Endodermal cell (in vitro differentiated cells): ENCODE measurements at regions not wholly inside any gene's neighbourhood (a gene's known extent, or its start where the extent isn't known, plus 50 kb on each side); places are given as distances from the start of the nearest gene placed in this dataset.

Experiments
- DNase-seq: peaks from one replicate; pipeline ENCODE4 v3.0.0-alpha.2; 2017
- H3K27ac ChIP-seq: 2 replicates; pipeline ENCODE4 v1.5.1; 2013; ENCODE audit warnings: mild to moderate bottlenecking, low read depth, low read length, moderate library complexity
- H3K27me3 ChIP-seq: 2 replicates; pipeline ENCODE4 v1.6.1; 2013; ENCODE audit warnings: mild to moderate bottlenecking, low read length, moderate library complexity; ENCODE audit not compliant: insufficient read depth, control insufficient read depth, poor library complexity, severe bottlenecking
- H3K36me3 ChIP-seq: 2 replicates; pipeline ENCODE4 v1.7.0; 2013; ENCODE audit warnings: mild to moderate bottlenecking, low read length, moderate library complexity; ENCODE audit not compliant: control insufficient read depth, insufficient read depth
- H3K4me1 ChIP-seq: one replicate; pipeline ENCODE4 v1.7.0; 2013; ENCODE audit warnings: low read length; ENCODE audit not compliant: control insufficient read depth, insufficient read depth
- H3K4me3 ChIP-seq: 2 replicates; pipeline ENCODE4 v1.5.1; 2013; ENCODE audit warnings: mild to moderate bottlenecking, low read length, moderate library complexity
- H3K9ac ChIP-seq: 2 replicates; pipeline ENCODE4 v1.6.1; 2013; ENCODE audit warnings: mild to moderate bottlenecking, low read length, moderate library complexity; ENCODE audit not compliant: poor library complexity, severe bottlenecking; ENCODE audit errors: extremely low read depth
- H3K9me3 ChIP-seq: 2 replicates; pipeline ENCODE4 v1.6.1; 2013; ENCODE audit warnings: mild to moderate bottlenecking, low read length, moderate library complexity; ENCODE audit not compliant: control insufficient read depth
- H3K27ac Mint-ChIP-seq: 2 replicates; pipeline ENCODE4 v1.8.0; 2020; ENCODE audit warnings: mixed read lengths
- H3K27me3 Mint-ChIP-seq: 2 replicates; pipeline ENCODE4 v1.8.0; 2021; ENCODE audit warnings: mild to moderate bottlenecking, mixed read lengths; ENCODE audit not compliant: insufficient read depth
- H3K36me3 Mint-ChIP-seq: 2 replicates; pipeline ENCODE4 v1.8.0; 2020; ENCODE audit warnings: low read depth, mixed read lengths
- H3K4me1 Mint-ChIP-seq: 2 replicates; pipeline ENCODE4 v1.8.0; 2020; ENCODE audit warnings: mixed read lengths
- H3K4me3 Mint-ChIP-seq: 2 replicates; pipeline ENCODE4 v1.8.0; 2020; ENCODE audit warnings: mild to moderate bottlenecking, moderate library complexity, mixed read lengths
- H3K9me3 Mint-ChIP-seq: 2 replicates; pipeline ENCODE4 v1.8.0; 2020; ENCODE audit warnings: mild to moderate bottlenecking, mixed read lengths
- CTCF ChIP-seq: fragments of 200-600 bp; sonication (generic); conservative IDR thresholded peaks from 2 replicates; pipeline ENCODE4 v1.5.0; 2021; ENCODE audit warnings: antibody characterized with exemption, mild to moderate bottlenecking
- WGBS, 2 experiments: methylation state at CpG; one replicate each; pipeline versions ENCODE4 v1.1.5 to v1.1.7; 2013; ENCODE audit warnings: missing lambda C conversion rate in 2 of 2, mixed read lengths in 1 of 2; ENCODE audit not compliant: insufficient coverage in 1 of 2, insufficient read length in 1 of 2; 5-methylcytosine and 5-hydroxymethylcytosine counted together

GRCh38 chr2:144632809-144633208, 112.9 kb upstream of the ZEB2 start:
- no peak for DNase-seq
- 93 to 100% methylated on average over 2 of the region's 2 CpGs for WGBS, 2 experiments
- Mint-ChIP-seq H3K9me3 (peaks cover 26% of the 10 kb centered on the region), H3K36me3 (no peaks in the 10 kb centered on the region), H3K4me3 (no peak overlapping the region), H3K27me3 (peaks cover 20% of the 10 kb centered on the region), H3K4me1 (peaks cover 5% of the 10 kb centered on the region), H3K27ac (no peak overlapping the region)
- Histone ChIP-seq H3K9ac (no peak overlapping the region), H3K9me3 (no peaks in the 10 kb centered on the region), H3K27ac (no peak overlapping the region), H3K36me3 (no peaks in the 10 kb centered on the region), H3K4me3 (no peak overlapping the region), H3K4me1 (no peaks in the 10 kb centered on the region), H3K27me3 (peaks cover 4% of the 10 kb centered on the region)
- no peak for TF ChIP-seq CTCF

- no peak overlapping the region for H3K4me3 Mint-ChIP-seq
- no peak overlapping the region for H3K27ac Mint-ChIP-seq
- no peak for DNase-seq
- peaks cover 15% of the 10 kb centered on the region for H3K27me3 Mint-ChIP-seq
- no peaks in the 10 kb centered on the region for H3K36me3 ChIP-seq
- H3K4me3 ChIP-seq = no peak overlapping the region
- TF ChIP-seq CTCF = no peak
- no peaks in the 10 kb centered on the region for H3K9me3 ChIP-seq
- WGBS, 2 experiments = 89 to 100% methylated on average over 1 of the region's 1 CpG
- H3K36me3 Mint-ChIP-seq = no peaks in the 10 kb centered on the region
- no peak overlapping the region for H3K9ac ChIP-seq
- H3K27ac ChIP-seq = no peak overlapping the region
- no peaks in the 10 kb centered on the region for H3K4me1 ChIP-seq
- H3K9me3 Mint-ChIP-seq = peaks cover 22% of the 10 kb centered on the region
- H3K27me3 ChIP-seq = no peaks in the 10 kb centered on the region
- peaks cover 5% of the 10 kb centered on the region for H3K4me1 Mint-ChIP-seq
These were observed 111.7 kb upstream of the ZEB2 start for GRCh38 chr2:144631636-144632035.

GRCh38 chr2:144630459-144631215, 110.7 kb upstream of the ZEB2 start:
- Mint-ChIP-seq H3K4me1 (peaks cover 5% of the 10 kb centered on the region), H3K27ac (no peak overlapping the region), H3K4me3 (no peak overlapping the region), H3K9me3 (peaks cover 12% of the 10 kb centered on the region), H3K36me3 (no peaks in the 10 kb centered on the region), H3K27me3 (peaks cover 9% of the 10 kb centered on the region)
- H3K9ac ChIP-seq = no peak overlapping the region
- WGBS, 2 experiments = 86 to 100% methylated on average over 1 to 2 of the region's 2 CpGs
- H3K27me3 ChIP-seq = no peaks in the 10 kb centered on the region
- no peaks in the 10 kb centered on the region for H3K9me3 ChIP-seq
- H3K4me3 ChIP-seq = no peak overlapping the region
- no peaks in the 10 kb centered on the region for H3K36me3 ChIP-seq
- no peak for TF ChIP-seq CTCF
- DNase-seq = no peak
- no peaks in the 10 kb centered on the region for H3K4me1 ChIP-seq
- H3K27ac ChIP-seq = no peak overlapping the region
